ENCODE measurements at regions not wholly inside any gene's neighbourhood (a gene's known extent, or its start where the extent isn't known, plus 50 kb on each side); places are given as distances from the start of the nearest gene placed in this dataset.

DNA sequence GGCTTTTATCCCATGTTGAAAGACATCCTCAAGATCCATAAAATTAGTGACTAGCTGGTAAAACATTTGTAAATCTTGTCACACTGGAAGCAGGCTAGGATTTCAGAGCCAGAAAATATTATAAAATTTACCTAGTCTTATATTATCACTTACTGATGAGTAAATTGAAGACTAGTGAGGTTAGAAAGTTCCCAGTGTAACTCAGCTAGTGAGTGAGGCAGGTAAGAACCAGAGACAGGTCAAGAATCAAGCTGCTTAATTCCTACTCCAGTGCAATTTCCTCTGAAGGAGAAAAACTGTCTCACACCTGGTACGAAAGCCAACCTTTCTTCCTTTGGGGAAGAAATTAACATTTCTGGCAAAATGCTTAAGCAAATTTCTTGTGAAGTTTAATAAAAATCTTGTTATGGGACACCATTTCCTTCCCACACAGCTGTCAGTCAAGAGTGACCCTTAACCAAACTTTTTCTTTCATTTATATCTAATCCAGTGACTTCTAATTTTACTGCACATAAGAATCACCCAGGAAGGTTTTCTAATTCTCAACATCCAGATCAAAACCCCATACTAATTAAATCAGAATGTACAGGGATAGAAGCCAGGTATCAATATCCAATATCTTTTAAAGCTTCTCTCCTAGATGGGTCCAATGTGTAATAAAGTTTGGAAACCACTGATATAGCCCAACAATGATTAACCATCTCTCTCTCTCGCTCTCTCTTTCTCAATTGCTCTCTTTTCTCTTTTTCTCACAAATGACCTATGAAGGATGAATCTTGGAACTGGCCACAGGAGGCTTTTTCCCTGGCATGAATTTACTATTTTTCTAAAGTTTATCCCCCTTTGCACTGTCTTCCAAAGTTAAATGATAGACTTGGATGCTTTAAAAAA, 264.3 kb upstream of the SLC39A10 start:
- Mint-ChIP-seq H3K27ac (no peak overlapping the region), H3K4me3 (no peak overlapping the region), H3K36me3 (ENCODE audit: low read depth) (no peaks in the 10 kb centered on the region), H3K9me3 (no peaks in the 10 kb centered on the region), H3K4me1 (no peaks in the 10 kb centered on the region), H3K27me3 (ENCODE audit: low read depth, poor library complexity) (no peaks in the 10 kb centered on the region)
- no peak for TF ChIP-seq CTCF (IDR thresholded peaks at IDR 0.05)
- no peak for DNase-seq

- H3K36me3 Mint-ChIP-seq (ENCODE audit: low read depth) = no peaks in the 10 kb centered on the region
- H3K27me3 Mint-ChIP-seq (ENCODE audit: low read depth, poor library complexity) = no peaks in the 10 kb centered on the region
- no peak for DNase-seq
- no peaks in the 10 kb centered on the region for H3K4me1 Mint-ChIP-seq
- H3K27ac Mint-ChIP-seq = no peak overlapping the region
- no peaks in the 10 kb centered on the region for H3K9me3 Mint-ChIP-seq
- H3K4me3 Mint-ChIP-seq = no peak overlapping the region
- no peak for TF ChIP-seq CTCF (IDR thresholded peaks at IDR 0.05)
These were observed 266.2 kb upstream of the SLC39A10 start for GRCh38 chr2:195390686-195391321.

- Mint-ChIP-seq H3K4me3 (no peak overlapping the region), H3K36me3 (ENCODE audit: low read depth) (no peaks in the 10 kb centered on the region), H3K27me3 (ENCODE audit: low read depth, poor library complexity) (peaks cover 2% of the 10 kb centered on the region), H3K27ac (no peak overlapping the region), H3K4me1 (no peaks in the 10 kb centered on the region), H3K9me3 (no peaks in the 10 kb centered on the region)
- TF ChIP-seq CTCF (IDR thresholded peaks at IDR 0.05) = no peak
- DNase-seq = no peak
These were observed 269.0 kb upstream of the SLC39A10 start for GRCh38 chr2:195388028-195388427.

GRCh38 chr2:195382186-195382585, 274.8 kb upstream of the SLC39A10 start:
- no peaks in the 10 kb centered on the region for H3K4me1 Mint-ChIP-seq
- H3K36me3 Mint-ChIP-seq (ENCODE audit: low read depth) = no peaks in the 10 kb centered on the region
- H3K4me3 Mint-ChIP-seq = no peak overlapping the region
- DNase-seq = no peak
- no peak for TF ChIP-seq CTCF (IDR thresholded peaks at IDR 0.05)
- H3K27ac Mint-ChIP-seq = no peak overlapping the region
- peaks cover 10% of the 10 kb centered on the region for H3K9me3 Mint-ChIP-seq
- peaks cover 2% of the 10 kb centered on the region for H3K27me3 Mint-ChIP-seq (ENCODE audit: low read depth, poor library complexity)

GRCh38 chr2:195370167-195370943, 286.7 kb upstream of the SLC39A10 start:
- Mint-ChIP-seq H3K9me3 (peaks cover 8% of the 10 kb centered on the region), H3K27ac (no peak overlapping the region), H3K4me3 (no peak overlapping the region), H3K4me1 (no peaks in the 10 kb centered on the region), H3K27me3 (ENCODE audit: low read depth, poor library complexity) (no peaks in the 10 kb centered on the region), H3K36me3 (ENCODE audit: low read depth) (peaks cover 7% of the 10 kb centered on the region)
- DNase-seq = no peak
- no peak for TF ChIP-seq CTCF (IDR thresholded peaks at IDR 0.05)
